ENCODE measurements at regions not wholly inside any gene's neighbourhood (a gene's known extent, or its start where the extent isn't known, plus 50 kb on each side); places are given as distances from the start of the nearest gene placed in this dataset.

DNA sequence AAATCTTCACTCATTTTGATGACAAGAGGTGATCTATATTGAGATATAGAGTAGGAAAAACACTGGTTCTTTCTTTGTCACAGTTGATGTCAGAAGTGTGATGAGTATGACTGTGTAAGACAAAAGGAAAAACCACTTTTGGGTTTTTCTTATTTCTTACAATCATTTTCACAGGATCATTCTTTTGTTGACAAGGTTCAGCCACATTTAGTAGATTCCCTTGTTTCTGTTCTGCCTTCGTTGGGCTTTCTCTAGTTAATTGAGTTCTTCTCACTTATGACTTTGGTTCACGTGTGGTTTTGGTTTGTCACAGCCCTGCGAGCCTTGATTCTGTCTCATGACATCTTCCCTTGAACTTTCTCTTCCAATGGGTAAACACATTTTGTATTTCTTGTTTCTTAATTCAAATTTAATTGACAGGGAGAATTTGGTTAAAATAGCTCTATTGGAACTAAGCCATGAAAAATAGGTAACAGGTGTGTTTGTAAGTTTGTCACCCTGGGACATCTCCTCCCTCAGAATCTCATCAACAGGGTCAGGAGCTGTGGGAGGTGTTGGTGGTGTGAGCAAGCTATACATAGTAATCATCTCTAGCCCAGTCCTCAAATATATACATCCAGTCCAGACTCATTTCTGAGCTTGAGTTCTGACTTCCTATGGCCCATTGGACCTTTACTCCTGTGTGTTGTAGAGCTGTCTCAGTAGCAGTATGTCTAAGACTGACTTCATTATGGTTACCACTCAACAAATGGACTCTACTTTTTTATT is 255.3 kb downstream of the BMP4 start:
- Histone ChIP-seq H3K4me3 (ENCODE audit: low read length) (no peak overlapping the region), H3K18ac (ENCODE audit: low read length) (no peak overlapping the region)
- no CpG with 5 or more reads among the region's 3 CpGs for WGBS (ENCODE audit: extremely low coverage, insufficient coverage, low lambda C conversion rate)

DNA sequence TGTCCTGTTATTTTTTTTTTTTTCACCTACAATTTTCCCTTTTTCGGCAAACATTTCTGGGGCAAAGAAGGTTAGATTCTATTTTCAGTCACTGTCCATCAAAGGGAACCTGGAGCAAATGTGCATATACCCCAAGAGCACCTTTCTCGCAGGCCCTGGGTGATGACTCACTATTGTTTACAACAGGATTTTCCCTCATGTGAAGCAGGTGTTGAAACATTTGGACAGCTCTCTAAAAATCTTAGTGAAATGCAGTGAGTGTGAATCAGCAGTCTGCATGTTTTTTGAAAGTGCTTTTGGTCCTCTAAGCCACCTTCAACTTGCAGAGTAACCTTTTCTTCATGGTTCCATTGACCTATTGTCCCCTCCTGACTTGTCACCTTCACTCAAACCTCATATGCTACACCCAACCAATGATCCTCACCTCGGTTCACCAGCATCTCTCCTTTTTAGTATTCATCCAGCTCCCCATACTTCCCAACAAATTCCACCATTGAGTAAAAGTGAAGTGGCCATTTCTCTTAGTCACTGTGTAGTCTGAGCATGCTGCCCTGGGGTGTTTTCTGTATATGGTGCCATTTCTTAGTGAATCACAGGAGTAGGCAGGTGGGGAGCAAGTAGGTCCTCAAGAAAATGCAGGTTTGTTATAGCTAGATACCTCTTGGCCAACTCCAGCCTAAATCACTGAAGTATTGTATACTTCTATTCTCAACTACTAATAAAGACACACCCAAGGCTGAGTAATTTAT is 260.2 kb downstream of the BMP4 start:
- Histone ChIP-seq H3K27ac (ENCODE audit: low read depth, low read length) (no peak overlapping the region), H3K79me2 (ENCODE audit: control insufficient read depth, insufficient read depth, low read length) (no peaks in the 10 kb centered on the region), H3K4me3 (ENCODE audit: low read length) (no peak overlapping the region), H3K23ac (ENCODE audit: low read length) (peak overlapping the region; percentile 16), H2BK120ac (ENCODE audit: low read depth, low read length) (no peak overlapping the region), H3K4me2 (ENCODE audit: low read length) (no peak overlapping the region), H3K36me3 (ENCODE audit: control insufficient read depth, insufficient read depth, low read length) (no peaks in the 10 kb centered on the region), H3K9ac (ENCODE audit: low read length) (no peak overlapping the region), H3K56ac (ENCODE audit: low read length) (peak overlapping the region; percentile 4), H2AK5ac (ENCODE audit: low read length) (peak overlapping the region; percentile 60), H3K4me1 (ENCODE audit: control insufficient read depth, low read depth, low read length) (no peaks in the 10 kb centered on the region), H4K5ac (ENCODE audit: low read length) (no peak overlapping the region), H2BK5ac (ENCODE audit: low read length) (no peak overlapping the region), H2BK15ac (replicated peaks; ENCODE audit: low read depth) (peak overlapping the region; percentile 66), H3K18ac (ENCODE audit: low read length) (peak overlapping the region; percentile 65), H3K27me3 (ENCODE audit: insufficient read depth, low read length, poor library complexity) (peaks cover under 1% of the 10 kb centered on the region), H4K8ac (ENCODE audit: low read depth, low read length) (no peak overlapping the region), H3K79me1 (ENCODE audit: low read length) (no peaks in the 10 kb centered on the region), H3K4ac (ENCODE audit: low read depth, low read length) (no peak overlapping the region)
- DNase-seq: no peak
- no CpG with 5 or more reads among the region's 3 CpGs for WGBS (ENCODE audit: extremely low coverage, insufficient coverage, low lambda C conversion rate)

More for the DNA sequence above, 255.3 kb downstream of the BMP4 start:
- no peaks in the 10 kb centered on the region for H3K79me2 ChIP-seq (ENCODE audit: control insufficient read depth, insufficient read depth, low read length)
- H3K27me3 ChIP-seq (ENCODE audit: insufficient read depth, low read length, poor library complexity): no peaks in the 10 kb centered on the region
- H2BK120ac ChIP-seq (ENCODE audit: low read depth, low read length): no peak overlapping the region
- H2BK15ac ChIP-seq (replicated peaks; ENCODE audit: low read depth): no peak overlapping the region
- no peaks in the 10 kb centered on the region for H3K36me3 ChIP-seq (ENCODE audit: control insufficient read depth, insufficient read depth, low read length)
- no peak overlapping the region for H3K23ac ChIP-seq (ENCODE audit: low read length)
- no peak for DNase-seq
- no peak overlapping the region for H3K9ac ChIP-seq (ENCODE audit: low read length)
- H3K79me1 ChIP-seq (ENCODE audit: low read length): no peaks in the 10 kb centered on the region
- H3K56ac ChIP-seq (ENCODE audit: low read length): no peak overlapping the region
- H3K27ac ChIP-seq (ENCODE audit: low read depth, low read length): no peak overlapping the region
- H3K4me2 ChIP-seq (ENCODE audit: low read length): no peak overlapping the region
- H2AK5ac ChIP-seq (ENCODE audit: low read length): no peak overlapping the region
- no peak overlapping the region for H2BK5ac ChIP-seq (ENCODE audit: low read length)
- H3K4me1 ChIP-seq (ENCODE audit: control insufficient read depth, low read depth, low read length): no peaks in the 10 kb centered on the region
- no peak overlapping the region for H4K8ac ChIP-seq (ENCODE audit: low read depth, low read length)
- no peak overlapping the region for H3K4ac ChIP-seq (ENCODE audit: low read depth, low read length)
- no peak overlapping the region for H4K5ac ChIP-seq (ENCODE audit: low read length)

DNA sequence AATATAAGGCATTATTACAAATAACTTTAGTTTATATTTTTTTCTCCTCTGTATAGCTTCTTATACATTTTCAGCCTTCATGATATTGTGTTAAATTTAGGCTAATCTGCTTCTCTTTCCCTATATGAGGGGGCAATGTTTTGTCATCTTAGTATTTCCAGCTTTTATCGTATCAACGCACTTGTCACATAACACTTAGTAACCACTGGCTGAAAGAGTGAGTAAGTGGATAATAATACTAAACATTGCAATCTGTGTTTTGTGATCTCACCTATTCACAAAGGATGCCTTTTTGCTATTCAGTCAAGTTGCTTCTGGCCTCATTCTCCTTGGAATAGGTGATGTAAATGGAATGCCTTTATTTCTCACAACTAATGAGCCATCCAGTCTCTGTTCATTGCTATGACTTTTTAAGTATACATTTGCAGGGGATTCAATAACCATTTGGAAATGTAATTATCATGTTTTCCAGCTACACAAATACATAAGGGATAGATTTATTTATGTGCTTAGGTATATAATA is 260.9 kb downstream of the BMP4 start:
- no peaks in the 10 kb centered on the region for H3K79me1 ChIP-seq (ENCODE audit: low read length)
- WGBS (ENCODE audit: extremely low coverage, insufficient coverage, low lambda C conversion rate): no CpG with 5 or more reads among the region's 2 CpGs
- no peak overlapping the region for H4K5ac ChIP-seq (ENCODE audit: low read length)
- no peak overlapping the region for H3K18ac ChIP-seq (ENCODE audit: low read length)
- H3K79me2 ChIP-seq (ENCODE audit: control insufficient read depth, insufficient read depth, low read length): no peaks in the 10 kb centered on the region
- H4K8ac ChIP-seq (ENCODE audit: low read depth, low read length): no peak overlapping the region
- no peak overlapping the region for H2AK5ac ChIP-seq (ENCODE audit: low read length)
- no peak overlapping the region for H3K4me3 ChIP-seq (ENCODE audit: low read length)
- H3K27me3 ChIP-seq (ENCODE audit: insufficient read depth, low read length, poor library complexity): peaks cover 2% of the 10 kb centered on the region
- H3K4me2 ChIP-seq (ENCODE audit: low read length): no peak overlapping the region
- no peak overlapping the region for H3K27ac ChIP-seq (ENCODE audit: low read depth, low read length)
- no peak overlapping the region for H2BK120ac ChIP-seq (ENCODE audit: low read depth, low read length)
- H2BK5ac ChIP-seq (ENCODE audit: low read length): no peak overlapping the region
- H2BK15ac ChIP-seq (replicated peaks; ENCODE audit: low read depth): no peak overlapping the region
- no peak overlapping the region for H3K4ac ChIP-seq (ENCODE audit: low read depth, low read length)
- H3K36me3 ChIP-seq (ENCODE audit: control insufficient read depth, insufficient read depth, low read length): no peaks in the 10 kb centered on the region
- H3K9ac ChIP-seq (ENCODE audit: low read length): no peak overlapping the region
- H3K4me1 ChIP-seq (ENCODE audit: control insufficient read depth, low read depth, low read length): no peaks in the 10 kb centered on the region
- H3K23ac ChIP-seq (ENCODE audit: low read length): no peak overlapping the region
- no peak overlapping the region for H3K56ac ChIP-seq (ENCODE audit: low read length)
- no peak for DNase-seq

GRCh38 chr14:53692885-53693284 is 263.7 kb downstream of the BMP4 start:
- Histone ChIP-seq H2BK120ac (ENCODE audit: low read depth, low read length) (no peak overlapping the region), H2BK5ac (ENCODE audit: low read length) (no peak overlapping the region), H4K5ac (ENCODE audit: low read length) (no peak overlapping the region), H3K4ac (ENCODE audit: low read depth, low read length) (no peak overlapping the region), H3K79me1 (ENCODE audit: low read length) (no peaks in the 10 kb centered on the region), H3K56ac (ENCODE audit: low read length) (no peak overlapping the region), H3K4me1 (ENCODE audit: control insufficient read depth, low read depth, low read length) (no peaks in the 10 kb centered on the region), H2AK5ac (ENCODE audit: low read length) (no peak overlapping the region), H3K18ac (ENCODE audit: low read length) (no peak overlapping the region), H3K4me3 (ENCODE audit: low read length) (no peak overlapping the region), H2BK15ac (replicated peaks; ENCODE audit: low read depth) (no peak overlapping the region), H3K27ac (ENCODE audit: low read depth, low read length) (no peak overlapping the region), H3K9ac (ENCODE audit: low read length) (no peak overlapping the region), H3K4me2 (ENCODE audit: low read length) (no peak overlapping the region), H3K36me3 (ENCODE audit: control insufficient read depth, insufficient read depth, low read length) (no peaks in the 10 kb centered on the region), H3K27me3 (ENCODE audit: insufficient read depth, low read length, poor library complexity) (peaks cover 2% of the 10 kb centered on the region), H4K8ac (ENCODE audit: low read depth, low read length) (no peak overlapping the region), H3K23ac (ENCODE audit: low read length) (no peak overlapping the region), H3K79me2 (ENCODE audit: control insufficient read depth, insufficient read depth, low read length) (no peaks in the 10 kb centered on the region)
- no peak for DNase-seq
- no CpG with 5 or more reads among the region's 1 CpG for WGBS (ENCODE audit: extremely low coverage, insufficient coverage, low lambda C conversion rate)

DNA sequence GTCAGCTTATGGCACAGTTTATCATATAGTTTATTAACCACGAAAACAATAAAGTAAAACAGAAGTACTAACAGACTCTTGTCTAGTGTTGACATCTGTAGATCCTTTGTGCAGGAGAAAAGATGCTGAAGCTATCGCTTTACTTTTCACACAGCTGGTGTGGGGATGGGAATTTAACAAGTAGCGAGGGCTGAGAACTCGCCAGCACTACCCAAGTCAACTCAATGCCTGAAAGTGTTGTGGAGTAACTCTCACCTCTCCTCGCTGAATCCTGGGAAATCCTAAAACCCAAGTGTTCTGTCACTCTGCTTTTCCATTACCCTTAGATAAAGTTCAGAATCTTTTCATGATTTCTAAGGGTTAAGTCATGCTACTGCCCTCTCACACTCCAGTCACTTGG is 264.2 kb downstream of the BMP4 start:
- no peak overlapping the region for H2BK5ac ChIP-seq (ENCODE audit: low read length)
- H3K27ac ChIP-seq (ENCODE audit: low read depth, low read length): no peak overlapping the region

More for the DNA sequence above, 264.2 kb downstream of the BMP4 start:
- no peak overlapping the region for H4K8ac ChIP-seq (ENCODE audit: low read depth, low read length)
- H3K4me1 ChIP-seq (ENCODE audit: control insufficient read depth, low read depth, low read length): no peaks in the 10 kb centered on the region
- no peak overlapping the region for H3K9ac ChIP-seq (ENCODE audit: low read length)
- no peak overlapping the region for H3K4me2 ChIP-seq (ENCODE audit: low read length)
- H3K56ac ChIP-seq (ENCODE audit: low read length): no peak overlapping the region
- H3K4me3 ChIP-seq (ENCODE audit: low read length): no peak overlapping the region
- no CpG with 5 or more reads among the region's 5 CpGs for WGBS (ENCODE audit: extremely low coverage, insufficient coverage, low lambda C conversion rate)
- no peak overlapping the region for H2BK120ac ChIP-seq (ENCODE audit: low read depth, low read length)
- H3K4ac ChIP-seq (ENCODE audit: low read depth, low read length): no peak overlapping the region
- no peak overlapping the region for H2BK15ac ChIP-seq (replicated peaks; ENCODE audit: low read depth)
- no peaks in the 10 kb centered on the region for H3K79me1 ChIP-seq (ENCODE audit: low read length)
- peaks cover 2% of the 10 kb centered on the region for H3K27me3 ChIP-seq (ENCODE audit: insufficient read depth, low read length, poor library complexity)
- H2AK5ac ChIP-seq (ENCODE audit: low read length): no peak overlapping the region
- H3K18ac ChIP-seq (ENCODE audit: low read length): no peak overlapping the region
- no peak overlapping the region for H4K5ac ChIP-seq (ENCODE audit: low read length)
- no peak for DNase-seq
- H3K23ac ChIP-seq (ENCODE audit: low read length): no peak overlapping the region
- no peaks in the 10 kb centered on the region for H3K36me3 ChIP-seq (ENCODE audit: control insufficient read depth, insufficient read depth, low read length)
- H3K79me2 ChIP-seq (ENCODE audit: control insufficient read depth, insufficient read depth, low read length): no peaks in the 10 kb centered on the region
